ENCODE measurements at regions not wholly inside any gene's neighbourhood (a gene's known extent, or its start where the extent isn't known, plus 50 kb on each side); places are given as distances from the start of the nearest gene placed in this dataset.

GRCh38 chr16:60945225-60945624 is 1091.0 kb downstream of the CDH8 start:
- TF ChIP-seq CTCF (IDR thresholded peaks at IDR 0.05) (no peak), POLR2A (IDR thresholded peaks at IDR 0.05) (no peak), EP300 (IDR thresholded peaks at IDR 0.05) (no peak)

All from stomach (tissue), 4 donors.